OCI-LY7 (cell line): ENCODE measurements at regions not wholly inside any gene's neighbourhood (a gene's known extent, or its start where the extent isn't known, plus 50 kb on each side); places are given as distances from the start of the nearest gene placed in this dataset.

Experiments
- BruUV-seq: library from RNA; stranded (reverse); fragments of 400-500 nt; replicated peaks from 2 replicates; lab custom pipeline; 2021; lab: Mats Ljungman, UMichigan
- CTCF ChIA-PET: fragments of 300-600 bp; sonication (Branson Sonifier 250); formaldehyde crosslinking; loops from one replicate; lab custom pipeline; 2022; ENCODE audit warnings: antibody characterized with exemption; ENCODE audit not compliant: unreplicated experiment; lab: Charles Lee
- POLR2A ChIA-PET: fragments of 300-600 bp; sonication (Branson Sonifier 250); formaldehyde crosslinking; loops from one replicate; lab custom pipeline; 2022; ENCODE audit warnings: antibody characterized with exemption; lab: Charles Lee
- DNase-seq: peaks from one replicate; pipeline ENCODE4 v3.0.0-alpha.2; 2015; ENCODE audit warnings: low spot score
- H2AFZ ChIP-seq: fragments of 200-600 bp; sonication (generic), shearing (Covaris generic); 2 replicates; pipeline ENCODE4 v1.6.1; 2014; ENCODE audit warnings: mild to moderate bottlenecking, antibody characterized with exemption, low read length, moderate library complexity
- H3K27ac ChIP-seq: fragments of 200-600 bp; sonication (generic); 2 replicates; pipeline ENCODE4 v1.5.1; 2014; ENCODE audit warnings: mixed run types, low read depth, mild to moderate bottlenecking, moderate library complexity, low read length, inconsistent platforms; ENCODE audit not compliant: poor library complexity, severe bottlenecking
- H3K36me3 ChIP-seq: fragments of 200-600 bp; sonication (generic); 2 replicates; pipeline ENCODE4 v1.6.1; 2014; ENCODE audit warnings: mild to moderate bottlenecking, antibody characterized with exemption, low read length, moderate library complexity, mixed read lengths; ENCODE audit not compliant: insufficient read depth
- H3K4me1 ChIP-seq: fragments of 200-600 bp; sonication (generic); 2 replicates; pipeline ENCODE4 v1.5.1; 2014; ENCODE audit warnings: mild to moderate bottlenecking, low read length; ENCODE audit not compliant: insufficient read depth, poor library complexity, severe bottlenecking
- H3K4me2 ChIP-seq: fragments of 200-600 bp; sonication (generic); 2 replicates; pipeline ENCODE4 v1.6.1; 2014; ENCODE audit warnings: mild to moderate bottlenecking, low read length
- H3K4me3 ChIP-seq: fragments of 200-600 bp; sonication (generic); 2 replicates; pipeline ENCODE4 v1.5.1; 2014; ENCODE audit warnings: mild to moderate bottlenecking, low read depth, low read length; ENCODE audit not compliant: poor library complexity, severe bottlenecking
- H3K79me2 ChIP-seq: fragments of 200-600 bp; sonication (generic); 2 replicates; pipeline ENCODE4 v1.6.1; 2016; ENCODE audit warnings: low read depth, mild to moderate bottlenecking, low read length, moderate library complexity, mixed read lengths; ENCODE audit not compliant: insufficient read depth
- H3K9me2 ChIP-seq: fragments of 200-600 bp; sonication (generic); 2 replicates; pipeline ENCODE4 v1.6.1; 2016; ENCODE audit warnings: mild to moderate bottlenecking, low read length, mixed read lengths; ENCODE audit not compliant: insufficient read depth
- H3K9me3 ChIP-seq: fragments of 200-600 bp; sonication (generic); 2 replicates; pipeline ENCODE4 v1.6.1; 2014; ENCODE audit warnings: mild to moderate bottlenecking, mixed run types, low read length, mixed read lengths
- H4K20me1 ChIP-seq: fragments of 200-600 bp; sonication (generic); 2 replicates; pipeline ENCODE4 v1.6.1; 2014; ENCODE audit warnings: mild to moderate bottlenecking, antibody characterized with exemption, low read length, moderate library complexity, mixed read lengths; ENCODE audit not compliant: insufficient read depth
- EZH2phosphoT487 ChIP-seq: fragments of 200-600 bp; sonication (generic); IDR thresholded peaks from 2 replicates; pipeline ENCODE4 v1.6.1; 2018; ENCODE audit warnings: low read depth, borderline replicate concordance, mild to moderate bottlenecking, mixed run types, antibody characterized with exemption, low read length, moderate library complexity, mixed read lengths
- intact Hi-C: fragments of 100-400 bp; cut with micrococcal nuclease; formaldehyde crosslinking; loops from one replicate; pipeline ENCODE4 v1.10.0; 2022; ENCODE audit not compliant: unreplicated experiment
- TF ChIP-seq, protein P1 (sequence below): fragments of 200-600 bp; sonication (generic); conservative IDR thresholded peaks from 2 replicates; pipeline ENCODE4 v1.5.1; 2014; ENCODE audit warnings: mild to moderate bottlenecking, antibody characterized with exemption, low read length, moderate library complexity, mixed read lengths

DNA sequence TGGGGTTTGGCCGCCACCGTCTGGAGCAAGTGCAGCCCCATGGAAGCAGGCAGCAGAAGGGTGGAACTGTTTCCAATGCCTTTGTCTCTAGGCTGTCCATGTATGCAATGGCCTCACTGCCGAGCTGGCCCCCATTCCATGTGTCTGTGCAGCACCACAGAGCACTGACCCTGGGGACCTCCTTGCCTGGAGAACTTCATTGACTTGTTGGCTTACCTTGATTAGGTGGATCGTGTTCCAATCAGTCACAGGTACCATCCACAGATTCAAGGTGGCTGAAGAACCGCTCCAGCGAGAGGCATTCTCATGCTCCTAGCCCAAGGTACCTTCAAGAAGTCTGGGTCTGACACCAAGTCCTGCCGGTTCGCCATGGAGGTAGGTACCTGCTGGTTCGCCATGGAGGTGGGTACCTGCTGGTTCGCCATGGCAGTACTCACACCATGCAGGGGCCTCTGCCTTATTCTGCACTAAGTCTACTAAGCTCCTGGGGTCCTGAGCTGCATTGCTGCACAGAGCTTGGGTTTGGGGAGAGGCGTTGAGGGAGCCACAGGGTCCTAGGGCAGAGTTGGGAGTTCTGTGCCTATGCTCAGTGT, 358.3 kb upstream of the IRX1 start:
- intact Hi-C loops, result no loop called here
- Histone ChIP-seq H3K79me2 (no peaks in the 10 kb centered on the region), H2AFZ (no peak overlapping the region), H3K4me3 (no peak overlapping the region), H3K27ac (no peak overlapping the region), H3K9me3 (0 out of 2 replicates have a peak, but pooled peaks cover 3% of the 10 kb centered on the region), H3K4me1 (no peaks in the 10 kb centered on the region), H4K20me1 (no peaks in the 10 kb centered on the region), H3K36me3 (no peaks in the 10 kb centered on the region), H3K4me2 (no peak overlapping the region), H3K9me2 (no peaks in the 10 kb centered on the region)
- TF ChIP-seq, protein P1, sequence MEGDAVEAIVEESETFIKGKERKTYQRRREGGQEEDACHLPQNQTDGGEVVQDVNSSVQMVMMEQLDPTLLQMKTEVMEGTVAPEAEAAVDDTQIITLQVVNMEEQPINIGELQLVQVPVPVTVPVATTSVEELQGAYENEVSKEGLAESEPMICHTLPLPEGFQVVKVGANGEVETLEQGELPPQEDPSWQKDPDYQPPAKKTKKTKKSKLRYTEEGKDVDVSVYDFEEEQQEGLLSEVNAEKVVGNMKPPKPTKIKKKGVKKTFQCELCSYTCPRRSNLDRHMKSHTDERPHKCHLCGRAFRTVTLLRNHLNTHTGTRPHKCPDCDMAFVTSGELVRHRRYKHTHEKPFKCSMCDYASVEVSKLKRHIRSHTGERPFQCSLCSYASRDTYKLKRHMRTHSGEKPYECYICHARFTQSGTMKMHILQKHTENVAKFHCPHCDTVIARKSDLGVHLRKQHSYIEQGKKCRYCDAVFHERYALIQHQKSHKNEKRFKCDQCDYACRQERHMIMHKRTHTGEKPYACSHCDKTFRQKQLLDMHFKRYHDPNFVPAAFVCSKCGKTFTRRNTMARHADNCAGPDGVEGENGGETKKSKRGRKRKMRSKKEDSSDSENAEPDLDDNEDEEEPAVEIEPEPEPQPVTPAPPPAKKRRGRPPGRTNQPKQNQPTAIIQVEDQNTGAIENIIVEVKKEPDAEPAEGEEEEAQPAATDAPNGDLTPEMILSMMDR, result no peak
- no peak for TF ChIP-seq EZH2phosphoT487
- ChIA-PET POLR2A (no interaction called here), CTCF (no interaction called here)
- no peak for DNase-seq
- BruUV-seq, result no TSS peak

DNA sequence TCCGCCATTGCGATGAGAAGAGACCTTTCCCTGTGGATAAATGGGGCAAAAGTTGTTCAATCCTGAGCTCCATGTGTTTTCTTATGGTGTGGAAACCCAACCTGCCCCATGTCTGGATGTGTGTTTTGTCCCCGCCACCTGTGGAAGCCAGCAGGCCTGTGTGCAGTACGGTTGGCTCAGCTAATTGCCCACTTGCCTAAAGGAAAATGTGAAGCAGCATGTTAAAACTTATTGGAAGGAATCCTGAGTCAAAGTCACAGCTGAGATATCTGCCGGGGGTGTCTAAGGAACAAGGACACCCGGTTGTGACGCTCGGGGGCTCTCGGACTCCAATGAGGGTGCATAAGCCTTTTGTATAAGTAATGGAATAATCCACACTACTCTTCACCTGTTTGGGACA, 361.1 kb upstream of the IRX1 start:
- CTCF ChIA-PET, result no interaction called here
- no peaks in the 10 kb centered on the region for H4K20me1 ChIP-seq
- no peaks in the 10 kb centered on the region for H3K4me1 ChIP-seq
- no peak overlapping the region for H3K27ac ChIP-seq
- TF ChIP-seq EZH2phosphoT487, result no peak
- TF ChIP-seq, protein P1, result no peak
- POLR2A ChIA-PET, result no interaction called here
- no peak for DNase-seq
- BruUV-seq, result no TSS peak
- H3K79me2 ChIP-seq, result no peaks in the 10 kb centered on the region
- no peak overlapping the region for H3K4me2 ChIP-seq
- H3K4me3 ChIP-seq, result no peak overlapping the region
- intact Hi-C loops, result no loop called here
- 0 out of 2 replicates have a peak, but pooled peaks cover 3% of the 10 kb centered on the region for H3K9me3 ChIP-seq
- H2AFZ ChIP-seq, result no peak overlapping the region
- no peaks in the 10 kb centered on the region for H3K9me2 ChIP-seq
- no peaks in the 10 kb centered on the region for H3K36me3 ChIP-seq

DNA sequence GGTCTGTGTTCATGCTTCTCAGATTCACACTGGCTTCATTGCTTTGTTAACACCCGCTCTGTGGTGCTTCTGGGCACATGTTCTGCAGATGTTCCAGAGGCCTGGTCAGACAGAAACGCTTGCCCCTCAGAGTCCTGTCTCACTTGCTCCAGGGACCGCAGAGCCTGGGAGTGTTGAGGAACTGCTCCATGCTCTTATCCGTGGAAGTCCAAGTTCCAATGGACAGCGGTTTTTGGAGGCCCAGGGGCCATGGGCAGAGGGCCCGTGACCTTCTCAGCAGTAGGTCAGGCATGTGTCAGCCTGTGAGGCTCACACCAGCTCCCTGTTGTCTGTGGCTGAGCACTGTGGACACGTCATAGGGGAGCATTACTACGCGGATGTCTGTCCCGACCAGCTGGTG, 364.7 kb upstream of the IRX1 start:
- Histone ChIP-seq H3K36me3 (no peaks in the 10 kb centered on the region), H3K4me3 (no peak overlapping the region), H3K79me2 (no peaks in the 10 kb centered on the region), H2AFZ (no peak overlapping the region), H3K27ac (no peak overlapping the region), H4K20me1 (no peaks in the 10 kb centered on the region), H3K9me3 (0 out of 2 replicates have a peak, but pooled peaks cover 3% of the 10 kb centered on the region), H3K4me2 (no peak overlapping the region), H3K4me1 (no peaks in the 10 kb centered on the region), H3K9me2 (no peaks in the 10 kb centered on the region)
- intact Hi-C loops, result no loop called here
- ChIA-PET POLR2A (interaction anchor here (0.6 kb wide), 1 partner anchor 111 kb away, joined by 3 read pairs; no protein-coding TSS in a partner anchor), CTCF (no interaction called here)
- TF ChIP-seq, protein P1, result no peak
- TF ChIP-seq EZH2phosphoT487, result no peak
- no peak for DNase-seq
- BruUV-seq, result no TSS peak
